OCI-LY3 (cell line): ENCODE measurements at regions not wholly inside any gene's neighbourhood (a gene's known extent, or its start where the extent isn't known, plus 50 kb on each side); places are given as distances from the start of the nearest gene placed in this dataset.

ENCODE experiments used
- H2AFZ ChIP-seq: fragments of 200-600, 300-600 bp; shearing (Covaris generic); 2 replicates; pipeline ENCODE4 v1.6.0; 2014; ENCODE audit warnings: antibody characterized with exemption, low read depth, low read length
- H3K27ac ChIP-seq: fragments of 200-600, 300-600 bp; sonication (generic); 2 replicates; pipeline ENCODE4 v1.5.1; 2014; ENCODE audit warnings: mild to moderate bottlenecking, low read length, moderate library complexity, mixed read lengths
- H3K27me3 ChIP-seq: fragments of 200-600, 300-600 bp; sonication (generic); 2 replicates; pipeline ENCODE4 v1.6.1; 2014; ENCODE audit warnings: low read depth, low read length, mixed read lengths
- H3K36me3 ChIP-seq: fragments of 200-600, 300-600 bp; sonication (generic); replicated peaks from 2 replicates; pipeline ENCODE3; 2014; ENCODE audit warnings: low read depth, low read length, mixed read lengths
- H3K4me1 ChIP-seq: fragments of 300-600, 200-600 bp; sonication (generic); 2 replicates; pipeline ENCODE4 v1.6.1; 2014; ENCODE audit warnings: low read length, mixed read lengths
- H3K4me2 ChIP-seq: fragments of 200-600, 300-600 bp; sonication (generic); 2 replicates; pipeline ENCODE4 v1.6.1; 2014; ENCODE audit warnings: low read length, mixed read lengths
- H3K4me3 ChIP-seq: fragments of 300-600, 200-600 bp; sonication (generic); 2 replicates; pipeline ENCODE4 v1.5.1; 2014; ENCODE audit warnings: antibody characterized with exemption, mild to moderate bottlenecking, low read length, moderate library complexity
- H3K79me2 ChIP-seq: fragments of 300-600, 200-600 bp; shearing (Covaris generic); 2 replicates; pipeline ENCODE4 v1.6.1; 2014; ENCODE audit warnings: mild to moderate bottlenecking, low read length, mixed read lengths
- H3K9ac ChIP-seq: fragments of 300-600, 200-600 bp; shearing (Covaris generic); 2 replicates; pipeline ENCODE4 v1.6.0; 2014; ENCODE audit warnings: mild to moderate bottlenecking, low read length, moderate library complexity
- H3K9me3 ChIP-seq: fragments of 200-600, 300-600 bp; shearing (Covaris generic); 2 replicates; pipeline ENCODE4 v1.6.1; 2014; ENCODE audit warnings: low read length, mixed read lengths; ENCODE audit not compliant: insufficient read depth
- H4K20me1 ChIP-seq: fragments of 200-600, 300-600 bp; sonication (generic); 2 replicates; pipeline ENCODE4 v1.6.1; 2016; ENCODE audit warnings: low read length, mixed read lengths; ENCODE audit not compliant: insufficient read depth
- CTCF ChIP-seq: fragments of 200-600, 300-600 bp; sonication (generic); IDR thresholded peaks from 2 replicates; pipeline ENCODE4 v1.5.1; 2014; ENCODE audit warnings: antibody characterized with exemption, low read length, low read depth
- EZH2phosphoT487 ChIP-seq: fragments of 200-600 bp; shearing (Covaris generic); IDR thresholded peaks from 2 replicates; pipeline ENCODE4 v1.6.1; 2018; ENCODE audit warnings: antibody characterized with exemption, mixed run types, low read depth

GRCh38 chr1:238350471-238350870, 459.7 kb upstream of the ZP4 start:
- Histone ChIP-seq H4K20me1 (no peaks in the 10 kb centered on the region), H3K27me3 (no peaks in the 10 kb centered on the region), H3K4me3 (no peak overlapping the region)

GRCh38 chr1:238346340-238346739, 455.6 kb upstream of the ZP4 start:
- Histone ChIP-seq H3K4me1 (peaks cover 14% of the 10 kb centered on the region), H4K20me1 (no peaks in the 10 kb centered on the region), H3K4me3 (no peak overlapping the region), H3K9me3 (peaks cover 5% of the 10 kb centered on the region; the same call in 1 of the 2 replicates), H3K4me2 (no peak overlapping the region), H3K27ac (no peak overlapping the region), H3K79me2 (no peaks in the 10 kb centered on the region), H3K27me3 (no peaks in the 10 kb centered on the region), H2AFZ (no peak overlapping the region), H3K9ac (no peak overlapping the region), H3K36me3 (peaks cover 8% of the 10 kb centered on the region)
- TF ChIP-seq EZH2phosphoT487 (no peak), CTCF (no peak)

More at GRCh38 chr1:238350471-238350870, 459.7 kb upstream of the ZP4 start:
- Histone ChIP-seq H3K9me3 (peaks cover 5% of the 10 kb centered on the region; the same call in 1 of the 2 replicates), H3K79me2 (no peaks in the 10 kb centered on the region), H2AFZ (no peak overlapping the region), H3K4me2 (no peak overlapping the region), H3K4me1 (no peaks in the 10 kb centered on the region), H3K36me3 (peaks cover 5% of the 10 kb centered on the region), H3K27ac (no peak overlapping the region), H3K9ac (no peak overlapping the region)
- TF ChIP-seq EZH2phosphoT487 (no peak), CTCF (no peak)

GRCh38 chr1:238345837-238346236, 455.1 kb upstream of the ZP4 start:
- TF ChIP-seq CTCF, result no peak
- TF ChIP-seq EZH2phosphoT487, result no peak
- no peak overlapping the region for H2AFZ ChIP-seq
- H3K4me3 ChIP-seq, result no peak overlapping the region
- peaks cover 5% of the 10 kb centered on the region; the same call in 1 of the 2 replicates for H3K9me3 ChIP-seq
- H3K9ac ChIP-seq, result no peak overlapping the region
- H3K36me3 ChIP-seq, result peaks cover 8% of the 10 kb centered on the region
- no peaks in the 10 kb centered on the region for H3K79me2 ChIP-seq
- H3K4me1 ChIP-seq, result peaks cover 19% of the 10 kb centered on the region
- H3K4me2 ChIP-seq, result no peak overlapping the region
- H4K20me1 ChIP-seq, result no peaks in the 10 kb centered on the region
- H3K27ac ChIP-seq, result no peak overlapping the region
- H3K27me3 ChIP-seq, result no peaks in the 10 kb centered on the region

- no peaks in the 10 kb centered on the region for H3K27me3 ChIP-seq
- H3K27ac ChIP-seq, result no peak overlapping the region
- H4K20me1 ChIP-seq, result no peaks in the 10 kb centered on the region
- peaks cover 8% of the 10 kb centered on the region; the same call in 1 of the 2 replicates for H3K9me3 ChIP-seq
- H2AFZ ChIP-seq, result no peak overlapping the region
- H3K4me1 ChIP-seq, result peaks cover 26% of the 10 kb centered on the region
- H3K4me3 ChIP-seq, result no peak overlapping the region
- H3K4me2 ChIP-seq, result no peak overlapping the region
- peaks cover 14% of the 10 kb centered on the region for H3K36me3 ChIP-seq
- H3K79me2 ChIP-seq, result no peaks in the 10 kb centered on the region
- no peak overlapping the region for H3K9ac ChIP-seq
- no peak for TF ChIP-seq EZH2phosphoT487
- no peak for TF ChIP-seq CTCF
Observed at GRCh38 chr1:238343852-238344251, 453.1 kb upstream of the ZP4 start.
